OCI-M2 (cell line): ENCODE measurements at regions not wholly inside any gene's neighbourhood (a gene's known extent, or its start where the extent isn't known, plus 50 kb on each side); places are given as distances from the start of the nearest gene placed in this dataset.
"Not testable (repeated sequence)": the region's sequence is repeated elsewhere in the genome, so short reads cannot be mapped to it uniquely, and the experiment has no call there.

Experiments used
- DNase-seq: peaks from one replicate; lab custom pipeline; 2025; ENCODE audit not compliant: unreplicated experiment; lab: John Stamatoyannopoulos, UW

GRCh38 chr12:68422956-68423574 is 90.9 kb upstream of the MDM1 start:
- DNase-seq, result no peak

- no peak for DNase-seq
Observed at GRCh38 chr12:68425998-68426397, 93.8 kb upstream of the MDM1 start.

- no peak for DNase-seq
Observed at GRCh38 chr12:68428211-68428610, 96.0 kb upstream of the MDM1 start.

GRCh38 chr12:68428724-68429501 is 96.8 kb upstream of the MDM1 start:
- DNase-seq, result no peak

- no peak for DNase-seq
Observed at GRCh38 chr12:68429696-68430095, 97.5 kb upstream of the MDM1 start.

- DNase-seq, result no peak
Observed at GRCh38 chr12:68431786-68432185, 99.6 kb upstream of the MDM1 start.

GRCh38 chr12:68432622-68433021 is 100.5 kb upstream of the MDM1 start:
- no peak for DNase-seq

GRCh38 chr12:68434391-68435298 is 102.5 kb upstream of the MDM1 start:
- no peak for DNase-seq

- DNase-seq, result no peak
Observed at GRCh38 chr12:68435299-68435637, 103.1 kb upstream of the MDM1 start.

GRCh38 chr12:68435816-68436215 is 103.7 kb upstream of the MDM1 start:
- DNase-seq, result no peak

- DNase-seq, result no peak
Observed at GRCh38 chr12:68438601-68439000, 106.4 kb upstream of the MDM1 start.

- no peak for DNase-seq
Observed at GRCh38 chr12:68439368-68440045, 107.3 kb upstream of the MDM1 start.

GRCh38 chr12:68440068-68440581 is 108.0 kb upstream of the MDM1 start:
- no peak for DNase-seq

- DNase-seq, result no peak
Observed at GRCh38 chr12:68441167-68441566, 109.0 kb upstream of the MDM1 start.

- DNase-seq, result not testable (repeated sequence)
Observed at GRCh38 chr12:68442353-68442972, 110.3 kb upstream of the MDM1 start.

- DNase-seq, result not testable (repeated sequence)
Observed at GRCh38 chr12:68443695-68444094, 111.5 kb upstream of the MDM1 start.

- DNase-seq, result no peak
Observed at GRCh38 chr12:68445824-68446223, 113.7 kb upstream of the MDM1 start.

- DNase-seq, result no peak
Observed at GRCh38 chr12:68446384-68446783, 114.2 kb upstream of the MDM1 start.

- DNase-seq, result no peak
Observed at GRCh38 chr12:68446901-68447796, 115.0 kb upstream of the MDM1 start.
